NCI-H1048 (cell line): ENCODE measurements at regions not wholly inside any gene's neighbourhood (a gene's known extent, or its start where the extent isn't known, plus 50 kb on each side); places are given as distances from the start of the nearest gene placed in this dataset.
"Not testable (repeated sequence)": the region's sequence is repeated elsewhere in the genome, so short reads cannot be mapped to it uniquely, and the experiment has no call there.

Experiments used
- DNase-seq: peaks from one replicate; lab custom pipeline; 2025; lab: John Stamatoyannopoulos, UW

DNA sequence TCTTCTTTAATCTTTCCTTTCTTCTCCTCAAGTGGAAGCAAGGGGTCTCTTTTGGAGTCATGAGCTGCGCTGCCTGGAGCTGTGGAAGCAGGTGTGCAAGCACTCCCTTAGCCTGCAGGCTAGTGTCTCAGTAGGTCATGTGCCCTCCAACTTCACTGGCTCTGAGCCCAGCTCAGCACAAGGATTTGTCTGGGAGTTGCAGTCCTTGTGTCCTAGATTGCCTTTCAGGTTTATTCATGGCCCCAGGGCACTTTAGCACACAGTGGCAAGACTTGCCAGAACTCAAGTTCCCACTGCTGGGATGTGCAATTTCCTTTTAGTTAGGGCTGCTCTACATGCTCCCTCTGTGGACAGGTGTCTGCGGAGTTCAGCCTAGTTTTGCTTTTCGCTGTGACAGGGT is 211.7 kb downstream of the LIG4 start:
- DNase-seq: no peak

- DNase-seq: no peak
Observed at GRCh38 chr13:108000998-108001397, 214.3 kb downstream of the LIG4 start.

- no peak for DNase-seq
Observed at GRCh38 chr13:107999751-108000150, 215.6 kb downstream of the LIG4 start.

DNA sequence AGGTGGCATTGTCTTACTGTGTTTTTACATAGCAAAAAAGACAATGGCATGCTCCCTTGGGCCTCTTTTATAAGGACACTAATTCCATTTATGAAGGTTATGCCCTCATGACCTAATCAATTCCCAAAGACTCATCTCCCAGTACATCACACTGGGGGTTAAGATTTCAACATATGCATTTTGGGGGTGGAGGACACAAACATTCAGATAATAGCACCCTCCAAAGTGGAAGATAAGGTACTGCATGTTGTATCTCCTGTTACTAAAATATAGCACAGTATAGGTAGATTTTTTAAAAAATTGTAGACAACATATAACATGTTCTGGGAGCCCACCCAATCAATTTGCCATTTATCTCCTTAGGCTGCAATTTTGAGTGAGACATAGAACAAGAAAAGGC is 221.2 kb downstream of the LIG4 start:
- no peak for DNase-seq

DNA sequence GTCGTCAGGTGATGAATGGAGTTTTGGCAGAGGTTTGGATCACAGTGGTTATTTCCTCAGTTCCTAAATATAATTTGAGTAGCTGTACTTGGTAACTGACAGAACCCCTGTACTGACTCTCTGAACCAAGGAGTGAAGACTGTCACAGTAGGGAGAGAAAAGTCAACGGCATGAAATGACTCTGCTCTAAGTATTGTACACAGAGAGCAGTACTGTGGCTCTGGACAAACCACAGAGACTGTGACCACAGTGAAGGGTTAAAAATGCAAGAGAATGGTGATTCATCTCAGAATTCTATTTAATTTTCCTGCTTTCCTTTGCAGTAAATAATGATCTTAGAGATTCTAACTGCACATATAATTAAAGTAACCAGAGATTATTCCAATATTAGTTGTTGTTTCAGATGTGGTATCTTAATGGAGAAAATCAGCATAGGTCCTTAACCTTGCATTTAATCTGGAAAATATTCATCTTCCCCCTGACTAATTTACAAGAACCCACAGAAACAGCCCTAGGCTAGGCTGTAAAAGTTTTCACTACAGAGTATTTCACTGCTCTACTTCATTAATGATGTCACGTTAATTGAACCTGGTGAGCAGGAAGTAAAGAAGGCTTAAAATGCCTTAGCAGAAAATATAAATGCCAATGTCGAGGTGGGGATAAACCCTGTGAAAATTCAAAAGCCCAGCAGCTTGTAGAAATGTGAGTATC is 221.9 kb downstream of the LIG4 start:
- no peak for DNase-seq

DNA sequence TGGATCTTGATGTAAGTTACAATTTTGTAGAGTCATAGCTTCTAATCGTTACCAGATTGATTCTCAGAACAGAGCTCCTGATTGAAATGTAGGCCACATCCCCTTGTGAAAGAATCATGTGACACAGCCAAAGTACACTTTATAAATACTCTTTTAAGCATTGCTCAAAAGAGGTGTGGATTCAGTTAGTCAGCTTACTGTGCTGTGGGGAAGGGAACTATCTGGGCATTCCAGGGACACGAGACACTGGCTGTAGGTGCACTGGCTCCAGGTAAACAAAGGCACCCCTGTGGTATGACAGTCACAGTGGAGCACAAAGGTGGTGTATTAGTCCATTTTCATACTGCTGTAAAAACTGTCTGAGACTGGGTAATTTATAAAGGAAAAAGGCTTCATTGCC is 222.8 kb downstream of the LIG4 start:
- DNase-seq: no peak

- DNase-seq: no peak
Observed at GRCh38 chr13:107977071-107977574, 238.2 kb downstream of the LIG4 start.

GRCh38 chr13:107976628-107977027 is 238.7 kb downstream of the LIG4 start:
- DNase-seq: no peak

DNA sequence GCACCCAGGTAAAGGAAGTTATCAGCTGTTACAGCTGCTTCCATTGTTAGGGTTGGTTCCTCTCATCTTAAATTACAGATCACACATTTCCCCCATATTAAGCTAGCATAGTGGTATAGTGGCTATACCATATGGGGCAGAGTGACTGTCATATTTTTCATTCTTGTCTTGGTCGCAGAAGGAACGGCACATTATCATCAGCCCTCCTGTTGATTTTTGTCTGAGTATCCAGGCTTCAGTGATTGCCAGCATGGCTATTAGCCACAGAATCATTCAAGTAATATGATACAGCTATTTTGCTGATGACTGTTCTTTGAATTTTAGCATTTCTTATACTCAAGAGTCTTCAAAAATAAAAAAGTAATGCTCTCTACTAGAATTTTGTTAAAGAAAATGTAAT is 240.9 kb downstream of the LIG4 start:
- no peak for DNase-seq

DNA sequence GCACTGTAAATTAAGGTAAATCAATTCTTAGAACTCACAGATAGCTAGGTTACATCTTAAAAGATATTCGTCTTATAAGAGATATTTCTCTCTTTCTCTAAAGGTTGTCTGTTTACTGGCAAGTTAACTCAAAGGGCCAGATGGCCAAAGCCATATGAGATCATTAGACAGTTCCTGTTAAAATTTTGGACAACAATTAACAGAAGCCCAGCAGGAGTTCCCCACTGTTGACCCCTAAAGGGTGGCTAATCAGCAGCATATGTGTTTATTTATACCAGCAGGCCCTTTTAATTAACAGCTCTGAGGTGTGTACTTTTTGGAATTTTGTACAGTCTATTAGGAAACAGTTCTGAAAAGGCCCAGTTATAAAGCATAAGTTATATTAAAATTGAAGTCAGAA is 245.8 kb downstream of the LIG4 start:
- no peak for DNase-seq

DNA sequence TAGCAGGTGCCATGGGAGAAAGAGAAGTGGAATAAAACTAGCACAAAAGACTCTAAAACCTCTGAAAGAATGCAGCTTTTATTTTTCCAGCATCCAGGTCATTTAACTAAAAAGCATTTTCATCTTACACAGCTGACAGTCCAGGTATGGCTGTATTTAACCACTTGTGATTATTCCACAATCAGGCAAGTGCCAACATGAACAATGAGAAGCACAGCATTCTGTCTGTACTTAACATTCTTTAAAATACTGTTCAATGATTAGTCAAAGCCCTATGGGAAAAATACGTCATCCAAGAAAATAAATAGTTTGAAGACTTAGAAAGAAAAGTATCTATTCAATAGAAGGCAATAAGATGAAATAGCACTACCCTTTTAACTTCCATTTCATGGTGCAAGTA is 246.9 kb downstream of the LIG4 start:
- no peak for DNase-seq

DNA sequence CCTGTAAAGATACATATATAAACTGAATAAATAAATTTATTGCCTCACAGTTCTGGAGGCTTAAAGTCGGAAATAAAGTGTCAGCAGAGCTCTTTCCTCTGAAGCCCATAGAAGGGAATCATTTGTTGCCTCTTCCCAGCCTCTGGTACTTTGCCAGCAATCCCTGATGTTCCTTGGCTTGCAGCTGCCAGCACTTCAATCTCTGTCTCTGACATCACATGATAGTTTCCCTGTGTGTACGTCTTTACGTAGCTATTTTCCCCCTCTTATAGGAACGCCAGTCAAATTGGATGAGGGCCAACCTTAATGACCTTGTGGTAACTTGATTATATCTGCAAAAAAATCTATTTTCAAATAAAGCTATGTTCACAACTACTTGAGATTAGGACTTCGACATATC is 250.9 kb downstream of the LIG4 start:
- no peak for DNase-seq

GRCh38 chr13:107961849-107962608 is 253.3 kb downstream of the LIG4 start:
- DNase-seq: no peak

GRCh38 chr13:107960301-107960700 is 255.0 kb downstream of the LIG4 start:
- DNase-seq: no peak

DNA sequence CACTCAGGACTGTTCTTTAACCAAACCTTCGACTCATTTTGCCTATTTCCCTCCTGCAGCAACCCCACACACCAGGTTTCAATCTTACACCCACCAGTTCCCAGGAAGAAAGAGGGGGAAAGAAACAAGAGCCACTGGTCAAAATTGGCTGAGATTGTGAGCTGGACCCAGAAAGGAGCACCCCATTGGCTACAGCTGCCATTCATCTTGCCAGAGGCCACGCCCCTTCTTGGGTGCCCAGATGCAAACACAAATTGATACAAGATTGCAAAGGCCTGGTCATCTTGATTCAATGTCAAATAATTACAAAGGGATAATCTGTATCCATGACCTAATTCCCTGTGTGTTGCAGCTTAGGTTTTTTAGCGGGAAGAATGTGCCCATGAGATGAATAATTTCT is 258.4 kb downstream of the LIG4 start:
- no peak for DNase-seq

DNA sequence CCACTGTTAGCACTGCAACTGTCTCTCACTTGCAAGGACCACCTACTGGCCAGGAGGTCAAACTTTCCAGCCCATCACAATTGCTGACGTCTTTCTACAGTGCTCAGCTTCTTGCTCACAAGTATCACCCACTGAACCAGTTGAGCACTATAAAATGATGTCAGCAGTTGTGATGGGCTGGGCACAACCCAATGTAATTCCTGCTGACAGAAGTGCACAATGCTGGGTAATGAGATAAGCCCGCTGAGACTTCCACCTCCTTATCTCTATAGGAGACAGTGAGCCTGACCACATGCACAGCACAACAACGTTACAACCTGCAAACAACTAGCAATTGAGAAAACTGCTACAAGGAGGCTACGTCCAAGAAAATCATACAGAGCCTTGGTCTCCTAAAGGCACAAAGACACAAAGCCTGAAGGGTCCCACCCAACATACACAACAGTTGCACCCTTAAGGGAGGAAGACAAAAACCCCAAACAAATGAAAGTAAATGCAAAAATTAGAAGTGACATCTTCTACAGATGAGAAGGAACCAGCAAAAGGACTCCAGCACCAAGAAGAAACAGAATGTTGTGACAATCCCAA is 273.2 kb downstream of the LIG4 start:
- DNase-seq: no peak

DNA sequence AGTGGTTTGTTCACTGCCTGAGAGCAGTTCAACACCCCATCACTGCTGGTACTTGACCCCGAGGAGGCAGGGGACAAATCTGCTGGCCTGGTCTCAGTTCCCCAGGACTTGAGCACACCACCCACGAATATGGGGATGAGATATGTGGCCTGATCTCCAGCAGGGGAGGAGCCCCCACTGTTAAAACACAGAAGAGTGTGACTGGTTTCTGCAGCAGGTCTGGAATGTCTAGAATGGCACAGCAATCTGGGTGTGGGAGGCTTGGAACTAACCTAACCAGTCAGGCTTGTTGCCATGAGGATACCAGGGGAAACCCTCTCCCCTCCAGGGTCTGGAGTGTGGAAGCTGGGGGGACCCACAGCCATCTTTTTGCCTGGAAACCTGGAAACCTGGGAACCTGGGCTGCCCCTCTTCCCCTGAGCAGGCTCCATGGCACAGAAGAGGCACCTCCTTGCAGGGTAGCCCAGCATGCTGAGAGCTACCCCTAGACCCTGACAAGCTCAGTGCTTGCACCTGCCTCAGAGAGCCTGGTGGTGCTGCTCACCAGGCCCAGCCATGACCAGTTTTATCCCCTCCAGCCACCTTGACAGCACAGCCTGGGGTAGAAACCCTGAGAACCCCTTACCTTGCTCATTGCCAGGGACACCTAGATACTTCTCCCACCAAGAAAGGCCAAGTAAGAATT is 273.8 kb downstream of the LIG4 start:
- DNase-seq: no peak

GRCh38 chr13:107937848-107938247 is 277.5 kb downstream of the LIG4 start:
- no peak for DNase-seq

DNA sequence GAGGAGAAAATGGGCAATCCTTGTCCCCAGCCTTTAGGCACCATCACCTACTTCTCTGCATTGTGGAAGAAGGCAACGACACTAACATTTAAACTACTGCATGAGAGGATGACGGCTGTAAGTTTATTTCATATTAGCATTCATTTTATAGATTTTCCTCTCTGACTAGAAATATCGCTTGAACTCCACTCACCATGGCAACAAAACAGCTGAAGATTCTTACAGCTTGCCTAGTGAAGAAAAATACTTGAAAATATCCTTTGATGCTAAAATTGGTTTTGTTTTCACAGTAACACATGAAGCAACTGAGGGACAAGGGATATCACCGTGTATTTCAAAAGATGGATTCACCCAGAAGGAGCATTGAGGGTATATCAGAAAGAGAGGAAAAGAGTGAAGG is 284.3 kb downstream of the LIG4 start:
- DNase-seq: no peak

DNA sequence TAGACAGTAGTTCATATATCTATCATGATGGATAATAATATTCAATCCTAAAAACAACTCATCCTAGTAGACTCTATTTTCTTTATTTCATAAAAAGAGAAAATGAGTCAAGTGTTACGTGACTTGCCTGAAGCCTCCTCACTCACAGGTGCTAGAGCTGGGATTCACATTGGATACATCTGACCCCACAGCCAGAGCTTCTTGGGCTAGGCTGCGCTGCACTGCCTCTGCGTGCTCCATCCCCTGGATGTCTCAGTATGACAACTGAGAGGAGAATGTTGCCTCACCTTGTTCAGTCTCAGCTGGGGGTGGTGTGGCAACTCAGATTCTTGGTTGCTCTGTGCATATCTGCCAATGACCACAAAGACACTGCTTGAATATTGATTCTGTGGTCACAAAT is 286.6 kb downstream of the LIG4 start:
- DNase-seq: no peak

- no peak for DNase-seq
Observed at GRCh38 chr13:107927557-107927956, 287.8 kb downstream of the LIG4 start.

GRCh38 chr13:107926515-107926914 is 288.8 kb downstream of the LIG4 start:
- not testable (repeated sequence) for DNase-seq

DNA sequence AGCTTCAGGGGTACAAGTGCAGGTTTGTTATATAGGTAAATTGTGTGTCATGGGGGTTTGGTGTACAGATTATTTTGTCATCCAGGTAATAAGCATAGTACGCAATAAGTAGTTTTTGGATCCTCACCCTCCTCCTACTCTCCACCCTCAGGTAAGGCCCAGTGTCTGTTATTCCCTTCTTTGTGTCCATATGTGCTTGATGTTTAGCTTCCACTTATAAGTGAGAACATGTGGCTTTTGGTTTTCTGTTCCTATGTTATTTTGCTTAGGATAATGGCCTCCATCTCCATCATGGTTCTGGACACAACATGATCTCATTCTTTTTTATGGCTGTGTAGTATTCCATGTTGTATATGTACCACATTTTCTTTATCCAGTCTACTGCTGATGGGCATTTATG is 298.4 kb downstream of the LIG4 start:
- not testable (repeated sequence) for DNase-seq
